Upper lobe of left lung (tissue), 4 donors: ENCODE measurements at regions not wholly inside any gene's neighbourhood (a gene's known extent, or its start where the extent isn't known, plus 50 kb on each side); places are given as distances from the start of the nearest gene placed in this dataset.

Source experiments
- EP300 ChIP-seq, 4 donors: sonication (generic); formaldehyde crosslinking; IDR thresholded peaks; one replicate each; pipeline ENCODE4 v1.5.1; 2017; ENCODE audit warnings: antibody characterized with exemption in 4 of 4, control low read depth in 2 of 4
- POLR2AphosphoS5 ChIP-seq, 2 donors: sonication (generic); formaldehyde crosslinking; IDR thresholded peaks; one replicate each; pipeline ENCODE4 v1.5.1; 2017; ENCODE audit warnings: antibody characterized with exemption in 2 of 2
- TF ChIP-seq, protein P1 (sequence below), 6 experiments: fragments of 450-650 bp in 4 of 6; fragments of 200-600 bp in 2 of 6; sonication (generic) in 2 of 6; IDR thresholded peaks; one replicate each; pipeline ENCODE4 v1.5.1; 2016 to 2019; ENCODE audit warnings: antibody characterized with exemption in 6 of 6

DNA sequence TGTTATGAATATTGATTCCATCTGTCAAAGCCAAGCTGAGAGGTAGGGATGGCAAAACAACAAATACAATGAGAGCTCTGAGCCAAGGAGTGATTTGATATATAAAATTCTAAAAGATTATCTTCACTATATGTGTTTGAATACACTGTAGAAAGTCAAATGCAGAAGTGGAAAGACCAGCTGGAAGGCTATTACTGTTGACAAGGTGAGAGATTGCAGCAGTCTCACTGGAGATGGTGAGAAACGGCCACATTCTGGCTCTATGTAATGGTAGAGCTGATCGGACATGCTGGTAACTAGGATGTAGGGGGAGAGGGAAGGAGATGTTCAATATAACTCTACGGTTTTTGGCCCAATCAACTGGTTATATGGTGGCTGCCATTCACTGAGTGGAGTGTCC, 434.2 kb upstream of the SUCLG2 start:
- TF ChIP-seq, protein P1, sequence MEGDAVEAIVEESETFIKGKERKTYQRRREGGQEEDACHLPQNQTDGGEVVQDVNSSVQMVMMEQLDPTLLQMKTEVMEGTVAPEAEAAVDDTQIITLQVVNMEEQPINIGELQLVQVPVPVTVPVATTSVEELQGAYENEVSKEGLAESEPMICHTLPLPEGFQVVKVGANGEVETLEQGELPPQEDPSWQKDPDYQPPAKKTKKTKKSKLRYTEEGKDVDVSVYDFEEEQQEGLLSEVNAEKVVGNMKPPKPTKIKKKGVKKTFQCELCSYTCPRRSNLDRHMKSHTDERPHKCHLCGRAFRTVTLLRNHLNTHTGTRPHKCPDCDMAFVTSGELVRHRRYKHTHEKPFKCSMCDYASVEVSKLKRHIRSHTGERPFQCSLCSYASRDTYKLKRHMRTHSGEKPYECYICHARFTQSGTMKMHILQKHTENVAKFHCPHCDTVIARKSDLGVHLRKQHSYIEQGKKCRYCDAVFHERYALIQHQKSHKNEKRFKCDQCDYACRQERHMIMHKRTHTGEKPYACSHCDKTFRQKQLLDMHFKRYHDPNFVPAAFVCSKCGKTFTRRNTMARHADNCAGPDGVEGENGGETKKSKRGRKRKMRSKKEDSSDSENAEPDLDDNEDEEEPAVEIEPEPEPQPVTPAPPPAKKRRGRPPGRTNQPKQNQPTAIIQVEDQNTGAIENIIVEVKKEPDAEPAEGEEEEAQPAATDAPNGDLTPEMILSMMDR (IDR thresholded peaks at IDR 0.05), result no peak
- TF ChIP-seq EP300 (IDR thresholded peaks at IDR 0.05), result no peak
- no peak for TF ChIP-seq POLR2AphosphoS5 (IDR thresholded peaks at IDR 0.05)
